ENCODE measurements at regions not wholly inside any gene's neighbourhood (a gene's known extent, or its start where the extent isn't known, plus 50 kb on each side); places are given as distances from the start of the nearest gene placed in this dataset.

DNA sequence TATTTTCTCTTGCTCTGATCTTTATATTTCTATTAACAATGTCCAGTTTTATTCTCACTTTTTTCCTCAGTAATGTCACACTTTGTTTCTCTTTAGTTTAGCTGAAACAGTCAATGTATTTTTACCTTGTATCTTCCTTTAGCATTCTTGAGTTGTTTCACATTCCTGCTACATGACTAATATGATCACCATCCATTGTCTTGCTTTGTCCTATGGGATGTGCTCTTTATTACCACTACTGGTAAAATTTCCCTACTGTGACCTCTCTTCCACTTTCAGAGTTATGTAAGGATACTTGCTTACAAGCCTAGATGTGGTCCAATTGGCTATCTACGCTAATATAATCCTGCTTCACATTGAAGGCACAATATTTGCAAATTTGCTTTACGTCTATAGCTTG, 457.9 kb downstream of the PIK3C3 start:
- DNase-seq, result no peak

DNA sequence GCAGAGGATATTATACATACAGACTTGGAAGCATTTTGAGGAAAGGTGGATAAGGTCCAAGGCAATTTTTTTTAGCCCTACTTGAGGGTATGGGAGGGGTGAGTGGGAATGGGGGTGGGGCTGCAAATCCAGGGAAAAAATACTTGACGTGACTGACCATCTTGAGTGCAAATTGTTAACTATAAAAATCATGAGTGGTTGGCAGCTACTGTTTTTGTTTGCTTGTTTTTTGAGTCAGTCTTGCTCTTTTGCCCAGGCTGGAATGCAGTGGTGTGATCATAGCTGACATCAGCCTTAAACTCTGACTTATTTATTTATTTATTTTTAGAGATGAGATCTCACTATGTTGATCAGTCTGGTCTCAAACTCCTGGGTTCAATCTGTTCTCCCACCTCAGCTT, 458.8 kb downstream of the PIK3C3 start:
- no peak for DNase-seq

GRCh38 chr18:42414756-42415454, 459.9 kb downstream of the PIK3C3 start:
- no peak for DNase-seq

GRCh38 chr18:42417189-42417588, 462.2 kb downstream of the PIK3C3 start:
- no peak for DNase-seq

GRCh38 chr18:42418121-42418520, 463.1 kb downstream of the PIK3C3 start:
- no peak for DNase-seq

- peak; percentile 73 for DNase-seq
These were observed 470.0 kb downstream of the PIK3C3 start for GRCh38 chr18:42425025-42425424.

- DNase-seq, result no peak
These were observed 471.5 kb downstream of the PIK3C3 start for GRCh38 chr18:42426496-42427015.

DNA sequence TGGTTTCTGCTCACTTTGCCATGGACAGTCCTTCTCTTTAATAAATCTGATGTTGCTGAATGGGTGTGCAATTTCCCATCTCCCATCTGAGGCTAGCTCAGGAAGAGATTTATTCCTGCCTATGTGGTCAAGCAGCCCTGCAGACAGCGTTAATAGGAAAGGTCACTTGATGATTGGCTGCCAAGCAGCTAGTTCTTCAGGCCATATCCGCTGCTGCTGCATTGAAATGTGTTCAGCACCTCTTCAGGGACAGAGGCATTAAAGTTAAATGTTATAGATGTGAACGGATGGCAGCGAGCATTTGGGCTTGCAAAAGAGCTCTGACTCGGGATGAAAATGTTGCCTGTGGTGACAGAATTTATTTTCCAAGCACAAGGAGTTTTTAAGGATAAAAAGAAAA, 474.2 kb downstream of the PIK3C3 start:
- DNase-seq, result no peak

GRCh38 chr18:42436222-42436765, 481.3 kb downstream of the PIK3C3 start:
- no peak for DNase-seq

DNA sequence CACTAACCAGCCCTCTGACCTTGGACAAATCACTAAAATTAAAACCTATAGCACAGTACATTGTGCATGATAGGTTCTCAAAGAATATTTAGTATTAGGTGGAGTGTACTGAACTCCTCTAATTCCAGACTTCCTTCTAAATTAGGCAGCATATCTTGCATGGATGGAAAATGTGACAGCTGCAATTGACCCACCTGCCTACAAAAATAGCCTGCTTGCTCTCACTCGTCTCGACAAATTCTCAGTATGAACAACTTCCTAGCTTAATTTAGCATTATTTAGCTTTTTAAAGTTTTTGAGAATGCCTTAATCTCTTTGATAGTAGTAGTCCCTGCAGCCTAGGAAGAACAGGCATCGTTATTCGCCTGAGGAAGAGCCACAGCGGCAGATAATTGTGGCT, 482.0 kb downstream of the PIK3C3 start:
- no peak for DNase-seq

- no peak for DNase-seq
These were observed 482.6 kb downstream of the PIK3C3 start for GRCh38 chr18:42437646-42438045.

DNA sequence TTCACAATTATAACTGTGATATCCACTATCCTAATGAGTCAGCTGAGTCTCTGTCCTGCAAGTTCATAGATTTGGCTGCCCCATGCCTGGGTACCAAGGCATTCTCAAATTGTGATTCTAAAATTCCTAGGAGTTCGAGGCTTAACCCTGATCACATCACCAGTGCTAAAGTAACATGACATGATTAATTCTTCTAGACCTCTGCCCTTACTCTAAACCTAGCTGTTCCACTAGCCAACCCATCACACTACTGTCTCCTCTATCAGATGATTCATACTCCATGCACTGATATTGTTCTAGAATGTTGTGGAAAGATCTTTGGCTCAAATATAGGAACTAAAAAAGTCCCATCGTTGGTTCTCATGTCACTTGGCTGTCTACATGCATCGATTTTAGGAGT, 487.6 kb downstream of the PIK3C3 start:
- no peak for DNase-seq

DNA sequence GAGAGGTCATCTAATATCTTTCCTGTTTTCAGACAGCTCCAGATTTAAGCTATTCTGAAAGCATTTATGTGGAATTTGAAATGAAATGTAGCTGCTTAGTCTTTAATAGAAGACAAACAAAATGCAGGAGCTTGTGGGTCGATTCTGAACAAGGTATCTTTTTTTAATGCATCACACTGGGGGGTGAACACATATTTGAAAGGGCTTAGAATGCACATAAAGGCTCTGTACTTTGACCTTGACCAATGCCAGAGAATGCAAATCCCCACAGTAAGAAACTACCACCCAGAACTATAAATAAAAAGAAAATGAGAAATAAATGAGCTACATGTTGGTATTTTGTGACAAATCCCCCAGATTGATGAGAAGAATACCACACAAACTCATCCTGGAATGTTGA, 489.3 kb downstream of the PIK3C3 start:
- no peak for DNase-seq

DNA sequence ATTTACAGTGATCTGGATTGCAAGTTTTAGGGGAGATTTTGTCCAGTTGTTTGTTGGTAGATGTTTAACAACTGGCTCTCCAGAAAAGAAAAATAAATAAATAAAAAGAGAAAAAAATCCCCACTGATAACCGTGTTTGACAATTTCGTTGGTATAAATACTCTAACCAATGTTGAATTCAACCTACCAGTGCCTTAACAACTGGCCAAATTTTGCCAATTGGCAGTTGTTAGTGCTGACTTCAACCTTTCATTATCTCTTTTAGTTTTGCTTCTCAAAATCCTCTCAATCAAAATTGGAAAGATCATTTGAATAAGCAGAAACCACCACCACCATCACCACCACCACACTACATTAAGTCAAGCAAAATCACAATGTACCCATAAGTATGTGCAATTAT, 490.3 kb downstream of the PIK3C3 start:
- DNase-seq, result no peak

DNA sequence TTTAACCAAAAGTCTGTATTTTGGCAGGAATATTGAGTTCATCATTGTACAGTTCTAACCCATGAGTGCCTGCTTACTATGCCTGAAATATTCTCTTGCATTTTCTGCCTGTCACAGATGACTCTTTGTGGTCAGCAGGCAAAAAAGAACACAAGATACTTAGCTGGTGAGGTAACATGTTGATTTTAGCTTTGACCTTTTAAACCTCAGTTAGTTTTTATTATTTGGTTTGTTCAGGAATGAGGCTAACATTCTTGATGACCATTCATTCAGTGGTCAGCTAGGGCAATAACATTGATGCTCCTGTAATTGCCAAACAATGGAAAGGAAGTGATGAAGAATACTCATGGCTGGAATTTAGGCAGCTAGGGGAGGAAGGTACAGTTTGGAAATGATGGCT, 491.2 kb downstream of the PIK3C3 start:
- no peak for DNase-seq

DNA sequence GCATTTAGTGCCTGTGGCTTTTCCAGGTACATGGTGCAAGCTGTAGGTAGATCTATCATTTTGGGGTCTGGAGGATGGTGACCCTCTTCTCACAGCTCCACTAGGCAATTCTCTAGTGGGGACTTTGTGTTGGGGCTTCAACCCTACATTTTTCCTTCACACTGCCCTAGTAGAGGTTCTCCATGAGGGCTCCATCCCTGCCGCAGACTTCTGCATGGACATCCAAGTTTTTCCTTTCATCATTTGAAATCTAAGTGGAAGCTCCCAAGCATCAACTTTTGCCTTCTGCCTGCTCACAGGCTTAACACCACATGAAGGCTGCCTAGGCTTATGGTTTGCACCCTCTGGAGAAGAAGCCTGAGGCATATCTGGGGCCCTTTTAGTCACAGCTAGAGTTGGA, 492.7 kb downstream of the PIK3C3 start:
- no peak for DNase-seq

- DNase-seq, result no peak
These were observed 503.2 kb downstream of the PIK3C3 start for GRCh38 chr18:42458226-42458625.

DNA sequence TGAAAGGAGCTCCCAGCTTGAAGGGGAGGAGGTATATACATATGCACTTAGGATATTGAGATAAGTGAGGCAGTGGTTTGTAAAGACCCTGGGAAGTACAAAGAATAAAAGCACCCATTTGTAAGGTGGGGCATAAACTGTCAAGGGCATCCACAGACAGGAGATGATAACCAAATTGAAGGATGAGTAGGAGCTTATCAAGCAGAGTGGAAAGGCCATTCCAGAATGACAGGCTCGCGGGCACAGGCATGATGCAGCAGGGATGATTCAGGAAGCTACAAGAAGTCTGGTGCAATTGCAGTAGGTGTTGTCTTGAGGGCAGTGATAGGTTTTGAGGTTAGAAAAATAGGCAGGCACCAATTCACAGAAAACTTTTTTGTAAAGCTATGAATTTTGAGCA, 504.8 kb downstream of the PIK3C3 start:
- DNase-seq, result no peak

- no peak for DNase-seq
These were observed 516.9 kb downstream of the PIK3C3 start for GRCh38 chr18:42471885-42472284.

GRCh38 chr18:42473611-42474010, 518.6 kb downstream of the PIK3C3 start:
- DNase-seq, result no peak

DNA sequence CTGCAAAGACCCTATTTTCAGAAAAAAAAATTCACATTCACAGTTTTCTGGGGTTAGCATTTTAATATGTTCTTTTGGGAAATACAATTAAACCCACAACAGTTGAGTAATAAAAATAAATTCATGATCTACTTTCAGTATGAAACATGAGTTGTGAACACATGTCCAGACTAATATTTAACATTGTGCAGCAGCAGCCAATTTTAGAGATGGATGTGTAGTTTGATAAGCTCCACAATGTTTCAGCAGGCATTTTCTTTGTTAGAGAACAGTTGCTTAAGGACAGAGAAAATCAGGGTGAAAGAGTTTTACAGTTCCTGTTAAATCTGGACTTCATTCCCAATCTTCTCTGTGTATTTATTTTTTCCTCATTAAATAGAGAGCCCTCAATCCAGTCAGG, 519.5 kb downstream of the PIK3C3 start:
- no peak for DNase-seq

GRCh38 chr18:42475157-42475556, 520.1 kb downstream of the PIK3C3 start:
- no peak for DNase-seq

- no peak for DNase-seq
These were observed 522.2 kb downstream of the PIK3C3 start for GRCh38 chr18:42477267-42477666.

DNA sequence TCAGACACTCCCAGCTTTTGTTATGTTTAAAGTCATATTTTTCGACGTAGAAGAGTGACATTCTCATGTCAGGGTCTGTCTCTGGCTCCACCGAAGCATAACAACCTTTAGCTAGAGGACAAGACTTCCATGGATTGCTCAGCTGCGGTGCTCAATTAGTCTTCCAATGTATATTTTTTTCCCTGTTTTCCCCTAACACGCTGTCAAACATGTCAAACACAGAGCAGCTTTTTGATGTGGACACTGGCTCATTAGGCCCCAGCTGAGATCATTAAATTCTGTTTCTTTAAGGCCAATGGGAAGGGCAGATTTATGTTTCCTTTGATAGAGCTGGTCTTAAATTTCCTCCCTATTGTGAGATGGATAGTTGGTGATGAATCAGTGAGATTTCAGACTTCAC, 525.4 kb downstream of the PIK3C3 start:
- DNase-seq, result peak; percentile 97

- no peak for DNase-seq
These were observed 529.6 kb downstream of the PIK3C3 start for GRCh38 chr18:42484648-42485047.

Data from NCI-H146 (cell line).